Renal cortical epithelial cell (primary cell): ENCODE measurements at regions not wholly inside any gene's neighbourhood (a gene's known extent, or its start where the extent isn't known, plus 50 kb on each side); places are given as distances from the start of the nearest gene placed in this dataset.

Source experiments
- DNase-seq: peaks from one replicate; pipeline ENCODE4 v3.0.0-alpha.2; 2011; ENCODE audit warnings: low read depth

- DNase-seq: no peak
Observed at GRCh38 chr4:71275004-71275403, 63.8 kb upstream of the SLC4A4 start.

- no peak for DNase-seq
Observed at GRCh38 chr4:71275570-71275969, 63.2 kb upstream of the SLC4A4 start.

GRCh38 chr4:71277353-71277752 lies 61.5 kb upstream of the SLC4A4 start:
- no peak for DNase-seq

- DNase-seq: no peak
Observed at GRCh38 chr4:71283642-71284257, 55.1 kb upstream of the SLC4A4 start.

- no peak for DNase-seq
Observed at GRCh38 chr4:71287305-71287704, 51.5 kb upstream of the SLC4A4 start.

- DNase-seq: no peak
Observed at GRCh38 chr4:71288875-71289274, 49.9 kb upstream of the SLC4A4 start.
